ENCODE measurements at regions not wholly inside any gene's neighbourhood (a gene's known extent, or its start where the extent isn't known, plus 50 kb on each side); places are given as distances from the start of the nearest gene placed in this dataset.

DNA sequence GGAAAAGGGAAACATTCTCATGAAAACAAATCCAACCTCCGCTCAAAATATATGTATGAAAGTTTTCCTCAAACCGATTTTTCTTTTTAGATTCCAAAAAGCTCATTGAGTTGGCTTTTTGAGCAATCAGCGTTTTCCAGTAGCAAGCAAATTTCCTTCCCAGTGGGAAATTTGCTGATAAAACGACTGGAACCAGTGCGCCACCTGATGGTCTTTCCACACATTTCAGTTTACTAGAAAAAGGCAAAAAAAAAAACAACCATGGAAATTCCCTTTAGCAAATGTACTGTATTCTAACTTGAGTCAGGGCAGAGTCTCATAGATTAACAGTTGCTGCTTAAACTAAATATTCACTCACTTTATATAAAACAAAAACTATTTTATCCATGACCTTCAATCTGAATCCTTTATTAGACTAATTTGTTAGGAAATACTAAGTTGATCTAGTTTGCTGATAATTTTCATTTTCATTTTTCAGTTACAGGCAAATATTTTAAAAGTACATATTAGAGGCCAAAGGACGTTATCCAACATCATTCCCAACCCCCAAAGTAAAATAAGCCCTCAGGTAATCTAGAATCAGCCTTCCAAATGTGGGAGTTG is 271.5 kb downstream of the FOXA2 start:
- TF ChIP-seq, protein P1, sequence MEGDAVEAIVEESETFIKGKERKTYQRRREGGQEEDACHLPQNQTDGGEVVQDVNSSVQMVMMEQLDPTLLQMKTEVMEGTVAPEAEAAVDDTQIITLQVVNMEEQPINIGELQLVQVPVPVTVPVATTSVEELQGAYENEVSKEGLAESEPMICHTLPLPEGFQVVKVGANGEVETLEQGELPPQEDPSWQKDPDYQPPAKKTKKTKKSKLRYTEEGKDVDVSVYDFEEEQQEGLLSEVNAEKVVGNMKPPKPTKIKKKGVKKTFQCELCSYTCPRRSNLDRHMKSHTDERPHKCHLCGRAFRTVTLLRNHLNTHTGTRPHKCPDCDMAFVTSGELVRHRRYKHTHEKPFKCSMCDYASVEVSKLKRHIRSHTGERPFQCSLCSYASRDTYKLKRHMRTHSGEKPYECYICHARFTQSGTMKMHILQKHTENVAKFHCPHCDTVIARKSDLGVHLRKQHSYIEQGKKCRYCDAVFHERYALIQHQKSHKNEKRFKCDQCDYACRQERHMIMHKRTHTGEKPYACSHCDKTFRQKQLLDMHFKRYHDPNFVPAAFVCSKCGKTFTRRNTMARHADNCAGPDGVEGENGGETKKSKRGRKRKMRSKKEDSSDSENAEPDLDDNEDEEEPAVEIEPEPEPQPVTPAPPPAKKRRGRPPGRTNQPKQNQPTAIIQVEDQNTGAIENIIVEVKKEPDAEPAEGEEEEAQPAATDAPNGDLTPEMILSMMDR (IDR thresholded peaks at IDR 0.05; ENCODE audit: insufficient read depth, low read length, poor library complexity, severe bottlenecking): no peak
- no peak for TF ChIP-seq EZH2phosphoT487 (conservative IDR thresholded peaks at IDR 0.05; ENCODE audit: low read length)
